GM12891 (cell line): ENCODE measurements at regions not wholly inside any gene's neighbourhood (a gene's known extent, or its start where the extent isn't known, plus 50 kb on each side); places are given as distances from the start of the nearest gene placed in this dataset.
"Not testable (repeated sequence)": the region's sequence is repeated elsewhere in the genome, so short reads cannot be mapped to it uniquely, and the experiment has no call there.

Experiments used
- POLR2A ChIP-seq: IDR thresholded peaks from 2 replicates; pipeline ENCODE4 v1.6.1; 2011; ENCODE audit warnings: low read depth, low read length, control low read depth
- POLR2AphosphoS5 ChIP-seq: IDR thresholded peaks from 2 replicates; pipeline ENCODE4 v1.6.1; 2011; ENCODE audit warnings: low read depth, low read length, control low read depth
- SPI1 ChIP-seq: IDR thresholded peaks from 2 replicates; pipeline ENCODE4 v1.6.1; 2011; ENCODE audit warnings: low read depth, low read length, control low read depth
- TAF1 ChIP-seq: IDR thresholded peaks from 2 replicates; pipeline ENCODE4 v1.6.1; 2011; ENCODE audit warnings: low read depth, low read length, control low read depth

- not testable (repeated sequence) for TF ChIP-seq POLR2A, POLR2AphosphoS5, TAF1, SPI1
Measured at GRCh38 chr11:92157390-92157789, 67.2 kb upstream of the FAT3 start.
